K562 (cell line): ENCODE measurements at regions not wholly inside any gene's neighbourhood (a gene's known extent, or its start where the extent isn't known, plus 50 kb on each side); places are given as distances from the start of the nearest gene placed in this dataset.
A peak's percentile ranks its signal among the peaks of the same experiment; 100 is the strongest.

Experiments used
- BRF1 ChIP-seq: IDR thresholded peaks from 3 replicates; pipeline ENCODE4 v1.6.1; 2011; ENCODE audit warnings: borderline replicate concordance, mild to moderate bottlenecking; ENCODE audit not compliant: insufficient read length; ENCODE audit errors: extremely low read depth
- DPF2 ChIP-seq: fragments of 450-650 bp; IDR thresholded peaks from 2 replicates; pipeline ENCODE4 v1.6.1; 2016
- ID3 ChIP-seq, 2 experiments: fragments of 250-450 bp in 1 of 2; fragments of 450-650 bp in 1 of 2; sonication (Bioruptor Pico) in 1 of 2; IDR thresholded peaks; 2 replicates each; pipeline versions ENCODE4 v1.6.1 to v1.8.0; 2016 to 2021; ENCODE audit warnings: mild to moderate bottlenecking in 2 of 2, moderate library complexity in 2 of 2, missing compliant biosample characterization in 1 of 2, missing genetic modification characterization in 1 of 2
- MAFK ChIP-seq: IDR thresholded peaks from 2 replicates; pipeline ENCODE4 v1.6.1; 2011; ENCODE audit warnings: low read length, improper control_type of control experiment
- NFE2 ChIP-seq: IDR thresholded peaks from 2 replicates; pipeline ENCODE4 v1.6.1; 2014; ENCODE audit warnings: antibody characterized with exemption, low read depth
- TAF1 ChIP-seq: IDR thresholded peaks from 2 replicates; pipeline ENCODE4 v1.6.1; 2011; ENCODE audit warnings: mild to moderate bottlenecking, low read length, moderate library complexity; ENCODE audit not compliant: insufficient read depth, control insufficient read depth, severe bottlenecking; ENCODE audit errors: extremely low read depth
- ZKSCAN3 ChIP-seq: fragments of 250-450 bp; sonication (Bioruptor Pico); IDR thresholded peaks from 2 replicates; pipeline ENCODE4 v1.4.0; 2020
- ZNF347 ChIP-seq: fragments of 450-650 bp; formaldehyde crosslinking; IDR thresholded peaks from 2 replicates; pipeline ENCODE4 v1.4.0; 2020; ENCODE audit warnings: low read depth, mild to moderate bottlenecking, moderate library complexity
- ZNF41 ChIP-seq: fragments of 250-450 bp; sonication (Bioruptor Pico); conservative IDR thresholded peaks from 2 replicates; pipeline ENCODE4 v1.4.0; 2020; ENCODE audit warnings: mild to moderate bottlenecking
- TF ChIP-seq, protein P1 (sequence below): fragments of 250-450 bp; sonication (Bioruptor Pico); IDR thresholded peaks from 2 replicates; pipeline ENCODE4 v1.5.1; 2021; ENCODE audit warnings: mild to moderate bottlenecking
- TF ChIP-seq, protein P2 (sequence below), 2 experiments: fragments of 450-650 bp in 1 of 2; sonication (generic) in 1 of 2; formaldehyde crosslinking in 1 of 2; IDR thresholded peaks in 1 of 2; conservative IDR thresholded peaks in 1 of 2; 2 replicates each; pipeline versions ENCODE4 v1.6.1 to v1.8.1; 2016 to 2023; ENCODE audit warnings: mild to moderate bottlenecking in 2 of 2, moderate library complexity in 2 of 2, inconsistent platforms in 1 of 2, missing genetic modification reagents in 1 of 2
- TF ChIP-seq, protein P3 (sequence below): sonication (generic); formaldehyde crosslinking; IDR thresholded peaks from 2 replicates; pipeline ENCODE4 v1.8.0; 2022; ENCODE audit warnings: missing genetic modification reagents, mild to moderate bottlenecking, moderate library complexity, borderline replicate concordance
- TF ChIP-seq, protein P4 (sequence below), 3 experiments: fragments of 200-800 bp in 1 of 3; fragments of 250-450 bp in 1 of 3; fragments of 450-650 bp in 1 of 3; sonication (Bioruptor Pico) in 1 of 3; sonication (Bioruptor generic) in 1 of 3; formaldehyde crosslinking in 1 of 3; IDR thresholded peaks; 2 replicates each; pipeline versions ENCODE4 v1.6.1 to v1.8.0; 2016 to 2022; ENCODE audit warnings: mild to moderate bottlenecking in 2 of 3, missing genetic modification characterization in 2 of 3, missing compliant biosample characterization in 1 of 3, moderate library complexity in 1 of 3

- no peak for TF ChIP-seq ZNF347 (CRISPR knock-in tag)
- TF ChIP-seq, protein P1, sequence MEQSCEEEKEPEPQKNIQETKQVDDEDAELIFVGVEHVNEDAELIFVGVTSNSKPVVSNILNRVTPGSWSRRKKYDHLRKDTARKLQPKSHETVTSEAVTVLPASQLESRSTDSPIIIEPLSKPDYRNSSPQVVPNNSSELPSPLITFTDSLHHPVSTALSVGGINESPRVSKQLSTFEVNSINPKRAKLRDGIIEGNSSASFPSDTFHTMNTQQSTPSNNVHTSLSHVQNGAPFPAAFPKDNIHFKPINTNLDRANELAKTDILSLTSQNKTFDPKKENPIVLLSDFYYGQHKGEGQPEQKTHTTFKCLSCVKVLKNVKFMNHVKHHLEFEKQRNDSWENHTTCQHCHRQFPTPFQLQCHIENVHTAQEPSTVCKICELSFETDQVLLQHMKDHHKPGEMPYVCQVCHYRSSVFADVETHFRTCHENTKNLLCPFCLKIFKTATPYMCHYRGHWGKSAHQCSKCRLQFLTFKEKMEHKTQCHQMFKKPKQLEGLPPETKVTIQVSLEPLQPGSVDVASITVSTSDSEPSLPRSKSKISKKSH (CRISPR knock-in tag): no peak
- TF ChIP-seq MAFK: no peak
- TF ChIP-seq, protein P2, sequence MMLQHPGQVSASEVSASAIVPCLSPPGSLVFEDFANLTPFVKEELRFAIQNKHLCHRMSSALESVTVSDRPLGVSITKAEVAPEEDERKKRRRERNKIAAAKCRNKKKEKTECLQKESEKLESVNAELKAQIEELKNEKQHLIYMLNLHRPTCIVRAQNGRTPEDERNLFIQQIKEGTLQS (IDR thresholded peaks at IDR 0.05): peak; percentile 90
- TF ChIP-seq, protein P2 (CRISPR knock-in tag; conservative IDR thresholded peaks at IDR 0.05): 0 out of 2 replicates have a peak, but pooled peaks have one; percentile 24
- no peak for TF ChIP-seq ID3 (CRISPR knock-in tag; IDR thresholded peaks at IDR 0.05)
- TF ChIP-seq ID3 (tag; IDR thresholded peaks at IDR 0.05): peak; percentile 52; the same call in 1 of the 2 replicates
- no peak for TF ChIP-seq ZKSCAN3 (CRISPR knock-in tag)
- TF ChIP-seq, protein P3, sequence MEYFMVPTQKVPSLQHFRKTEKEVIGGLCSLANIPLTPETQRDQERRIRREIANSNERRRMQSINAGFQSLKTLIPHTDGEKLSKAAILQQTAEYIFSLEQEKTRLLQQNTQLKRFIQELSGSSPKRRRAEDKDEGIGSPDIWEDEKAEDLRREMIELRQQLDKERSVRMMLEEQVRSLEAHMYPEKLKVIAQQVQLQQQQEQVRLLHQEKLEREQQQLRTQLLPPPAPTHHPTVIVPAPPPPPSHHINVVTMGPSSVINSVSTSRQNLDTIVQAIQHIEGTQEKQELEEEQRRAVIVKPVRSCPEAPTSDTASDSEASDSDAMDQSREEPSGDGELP: peak; percentile 76
- TF ChIP-seq, protein P4, sequence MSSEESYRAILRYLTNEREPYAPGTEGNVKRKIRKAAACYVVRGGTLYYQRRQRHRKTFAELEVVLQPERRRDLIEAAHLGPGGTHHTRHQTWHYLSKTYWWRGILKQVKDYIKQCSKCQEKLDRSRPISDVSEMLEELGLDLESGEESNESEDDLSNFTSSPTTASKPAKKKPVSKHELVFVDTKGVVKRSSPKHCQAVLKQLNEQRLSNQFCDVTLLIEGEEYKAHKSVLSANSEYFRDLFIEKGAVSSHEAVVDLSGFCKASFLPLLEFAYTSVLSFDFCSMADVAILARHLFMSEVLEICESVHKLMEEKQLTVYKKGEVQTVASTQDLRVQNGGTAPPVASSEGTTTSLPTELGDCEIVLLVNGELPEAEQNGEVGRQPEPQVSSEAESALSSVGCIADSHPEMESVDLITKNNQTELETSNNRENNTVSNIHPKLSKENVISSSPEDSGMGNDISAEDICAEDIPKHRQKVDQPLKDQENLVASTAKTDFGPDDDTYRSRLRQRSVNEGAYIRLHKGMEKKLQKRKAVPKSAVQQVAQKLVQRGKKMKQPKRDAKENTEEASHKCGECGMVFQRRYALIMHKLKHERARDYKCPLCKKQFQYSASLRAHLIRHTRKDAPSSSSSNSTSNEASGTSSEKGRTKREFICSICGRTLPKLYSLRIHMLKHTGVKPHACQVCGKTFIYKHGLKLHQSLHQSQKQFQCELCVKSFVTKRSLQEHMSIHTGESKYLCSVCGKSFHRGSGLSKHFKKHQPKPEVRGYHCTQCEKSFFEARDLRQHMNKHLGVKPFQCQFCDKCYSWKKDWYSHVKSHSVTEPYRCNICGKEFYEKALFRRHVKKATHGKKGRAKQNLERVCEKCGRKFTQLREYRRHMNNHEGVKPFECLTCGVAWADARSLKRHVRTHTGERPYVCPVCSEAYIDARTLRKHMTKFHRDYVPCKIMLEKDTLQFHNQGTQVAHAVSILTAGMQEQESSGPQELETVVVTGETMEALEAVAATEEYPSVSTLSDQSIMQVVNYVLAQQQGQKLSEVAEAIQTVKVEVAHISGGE (CRISPR knock-in tag; IDR thresholded peaks at IDR 0.05): peak in 2 of 3 experiments; percentile 58 to 67; a peak in 2 of 6 replicates
- peak; percentile 76 for TF ChIP-seq DPF2
- no peak for TF ChIP-seq BRF1
- no peak for TF ChIP-seq NFE2
- TF ChIP-seq ZNF41 (CRISPR knock-in tag): no peak
- TF ChIP-seq TAF1: no peak
Measured at GRCh38 chr9:129334105-129334935, 156.3 kb upstream of the IER5L start (continued).
